ENCODE measurements at regions not wholly inside any gene's neighbourhood (a gene's known extent, or its start where the extent isn't known, plus 50 kb on each side); places are given as distances from the start of the nearest gene placed in this dataset.

- TF ChIP-seq ZNF8 (CRISPR knock-in tag; IDR thresholded peaks at IDR 0.05) (no peak), ESRRG (CRISPR knock-in tag; IDR thresholded peaks at IDR 0.05) (no peak)
These were observed 127.0 kb downstream of the AASDH start for GRCh38 chr4:56260320-56260719.
